Right lobe of liver (tissue), 6 donors: ENCODE measurements at regions not wholly inside any gene's neighbourhood (a gene's known extent, or its start where the extent isn't known, plus 50 kb on each side); places are given as distances from the start of the nearest gene placed in this dataset.
A peak's percentile ranks its signal among the peaks of the same experiment; 100 is the strongest.

Experiments
- ATAC-seq, 4 donors: fragments of 200-7000 bp; cut with Tn5 transposase; one replicate each; pipeline ENCODE4 v1.9.1; 2020; ENCODE audit warnings: mild to moderate bottlenecking in 4 of 4, moderate library complexity in 4 of 4
- DNase-seq, 3 donors: peaks; one replicate each; pipeline ENCODE4 v3.0.0-alpha.2; 2020
- H3K27ac ChIP-seq, 3 donors: fragments of 200-600 bp; one replicate each; pipeline ENCODE4 v1.8.0; 2022
- H3K27me3 ChIP-seq, 2 donors: fragments of 200-600 bp; one replicate each; pipeline ENCODE4 v1.8.0; 2022
- H3K36me3 ChIP-seq, 4 donors: fragments of 200-600 bp; sonication (generic) in 1 of 4; one replicate each; pipeline versions ENCODE4 v1.5.1 to v1.8.0; 2017 to 2022; ENCODE audit warnings: control low read depth in 1 of 4
- H3K4me1 ChIP-seq, 4 donors: fragments of 200-600 bp; sonication (generic) in 1 of 4; one replicate each; pipeline versions ENCODE4 v1.5.1 to v1.8.0; 2017 to 2022; ENCODE audit warnings: control low read depth in 1 of 4
- H3K4me3 ChIP-seq, 3 donors: fragments of 200-600 bp; one replicate each; pipeline ENCODE4 v1.8.0; 2022
- H3K9me3 ChIP-seq, 4 donors: fragments of 200-600 bp; sonication (generic) in 1 of 4; one replicate each; pipeline versions ENCODE4 v1.5.1 to v1.8.0; 2017 to 2022; ENCODE audit warnings: control low read depth in 1 of 4
- POLR2A ChIP-seq: fragments of 450-650 bp; IDR thresholded peaks from one replicate; pipeline ENCODE4 v1.6.1; 2017; ENCODE audit warnings: antibody characterized with exemption, mild to moderate bottlenecking
- WGBS: methylation state at CpG from one replicate; pipeline ENCODE4 v1.1.6; 2018; ENCODE audit warnings: low coverage, low lambda C conversion rate; ENCODE audit not compliant: insufficient coverage; ENCODE audit errors: missing lambda C conversion rate; 5-methylcytosine and 5-hydroxymethylcytosine counted together
- intact Hi-C, 2 donors: fragments of 100-400 bp; cut with DNase I; formaldehyde crosslinking; loops; one replicate each; pipeline versions ENCODE4 v1.11.2 to v1.14.1; 2022
- TF ChIP-seq, protein P1 (sequence below), 4 donors: fragments of 200-600 bp in 3 of 4; fragments of 450-650 bp in 1 of 4; IDR thresholded peaks; one replicate each; pipeline versions ENCODE4 v1.5.1 to v1.8.0; 2016 to 2022; ENCODE audit warnings: antibody characterized with exemption in 4 of 4, mild to moderate bottlenecking in 2 of 4
- donor health status: DM: no; HTN: yes; CAD: no.
- donor health status: DM: no; HTN: no; CAD: no.
- donor health status: DM: no; HTN: no; CAD: no.
- donor health status: DM: no; HTN: yes; CAD: no.
- donor health status: DM: no; HTN: yes; CAD: no.

DNA sequence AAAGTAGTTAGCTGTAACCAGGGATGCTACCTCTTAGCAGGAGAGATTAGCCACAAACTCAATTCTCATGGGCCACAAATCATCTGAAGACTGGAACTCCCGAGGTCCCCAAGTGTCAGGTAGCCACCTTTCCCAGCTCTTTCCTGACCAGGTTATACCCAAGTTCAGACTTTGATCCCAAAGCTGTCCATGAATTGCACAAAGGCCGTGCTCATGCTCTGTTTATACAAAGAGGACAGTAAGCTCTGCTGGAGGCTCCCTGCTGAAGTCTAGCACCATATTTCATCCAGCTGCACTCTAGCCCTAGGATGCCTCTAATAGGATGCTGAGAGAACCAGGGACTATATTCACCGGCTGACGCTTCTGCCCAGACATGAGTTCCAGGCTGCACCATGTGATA is 271.0 kb upstream of the ADAMTSL1 start:
- Histone ChIP-seq H3K27me3 (peaks cover 0 to 3% of the 10 kb centered on the region in 2 donors), H3K9me3 (no peaks in the 10 kb centered on the region), H3K4me1 (peaks cover 0 to 10% (median 3%) of the 10 kb centered on the region in 4 donors), H3K27ac (no peak overlapping the region), H3K4me3 (no peak overlapping the region), H3K36me3 (no peaks in the 10 kb centered on the region)
- DNase-seq (no peak), ATAC-seq (peak in 3 of 4 donors; percentile 20 to 71 (median 57))
- no peak for TF ChIP-seq POLR2A
- TF ChIP-seq, protein P1, sequence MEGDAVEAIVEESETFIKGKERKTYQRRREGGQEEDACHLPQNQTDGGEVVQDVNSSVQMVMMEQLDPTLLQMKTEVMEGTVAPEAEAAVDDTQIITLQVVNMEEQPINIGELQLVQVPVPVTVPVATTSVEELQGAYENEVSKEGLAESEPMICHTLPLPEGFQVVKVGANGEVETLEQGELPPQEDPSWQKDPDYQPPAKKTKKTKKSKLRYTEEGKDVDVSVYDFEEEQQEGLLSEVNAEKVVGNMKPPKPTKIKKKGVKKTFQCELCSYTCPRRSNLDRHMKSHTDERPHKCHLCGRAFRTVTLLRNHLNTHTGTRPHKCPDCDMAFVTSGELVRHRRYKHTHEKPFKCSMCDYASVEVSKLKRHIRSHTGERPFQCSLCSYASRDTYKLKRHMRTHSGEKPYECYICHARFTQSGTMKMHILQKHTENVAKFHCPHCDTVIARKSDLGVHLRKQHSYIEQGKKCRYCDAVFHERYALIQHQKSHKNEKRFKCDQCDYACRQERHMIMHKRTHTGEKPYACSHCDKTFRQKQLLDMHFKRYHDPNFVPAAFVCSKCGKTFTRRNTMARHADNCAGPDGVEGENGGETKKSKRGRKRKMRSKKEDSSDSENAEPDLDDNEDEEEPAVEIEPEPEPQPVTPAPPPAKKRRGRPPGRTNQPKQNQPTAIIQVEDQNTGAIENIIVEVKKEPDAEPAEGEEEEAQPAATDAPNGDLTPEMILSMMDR (IDR thresholded peaks at IDR 0.05): no peak
- WGBS: 49% methylated on average over 3 of the region's 4 CpGs
- intact Hi-C loops: no loop called here

DNA sequence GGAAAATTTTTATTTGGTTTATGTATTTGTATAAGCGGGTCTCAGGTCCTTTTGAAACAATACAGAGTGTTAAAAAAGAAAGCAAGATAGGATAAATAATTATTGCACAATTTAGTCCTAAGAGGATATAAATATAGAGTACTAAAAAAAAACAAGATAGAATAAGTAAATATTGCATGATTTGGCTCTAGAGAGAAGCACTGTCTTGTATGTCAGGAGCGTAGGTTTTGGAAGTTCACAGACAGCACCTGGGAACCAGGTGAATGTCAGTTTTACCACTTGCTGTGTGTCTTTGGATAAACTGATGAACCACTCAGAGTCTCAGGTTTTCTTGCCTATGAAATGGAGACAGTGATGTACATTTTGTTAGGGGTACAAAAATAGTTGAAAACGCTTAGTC is 266.2 kb upstream of the ADAMTSL1 start:
- 45% methylated on average over 3 of the region's 3 CpGs for WGBS
- TF ChIP-seq POLR2A: no peak
- TF ChIP-seq, protein P1 (IDR thresholded peaks at IDR 0.05): no peak
- Histone ChIP-seq H3K36me3 (no peaks in the 10 kb centered on the region), H3K27me3 (peaks cover 0 to 3% of the 10 kb centered on the region in 2 donors), H3K4me1 (peaks cover 0 to 22% (median 3%) of the 10 kb centered on the region in 4 donors), H3K9me3 (no peaks in the 10 kb centered on the region), H3K4me3 (peak overlapping the region in 1 of 3 donors; percentile 11), H3K27ac (peak overlapping the region in 1 of 3 donors; percentile 51)
- intact Hi-C loops: loop anchor here in 1 of 2 donors (5.0 kb wide), 1 partner anchor 395 kb away; no protein-coding TSS in a partner anchor
- ATAC-seq (peak; percentile 58 to 77 (median 74)), DNase-seq (no peak)

DNA sequence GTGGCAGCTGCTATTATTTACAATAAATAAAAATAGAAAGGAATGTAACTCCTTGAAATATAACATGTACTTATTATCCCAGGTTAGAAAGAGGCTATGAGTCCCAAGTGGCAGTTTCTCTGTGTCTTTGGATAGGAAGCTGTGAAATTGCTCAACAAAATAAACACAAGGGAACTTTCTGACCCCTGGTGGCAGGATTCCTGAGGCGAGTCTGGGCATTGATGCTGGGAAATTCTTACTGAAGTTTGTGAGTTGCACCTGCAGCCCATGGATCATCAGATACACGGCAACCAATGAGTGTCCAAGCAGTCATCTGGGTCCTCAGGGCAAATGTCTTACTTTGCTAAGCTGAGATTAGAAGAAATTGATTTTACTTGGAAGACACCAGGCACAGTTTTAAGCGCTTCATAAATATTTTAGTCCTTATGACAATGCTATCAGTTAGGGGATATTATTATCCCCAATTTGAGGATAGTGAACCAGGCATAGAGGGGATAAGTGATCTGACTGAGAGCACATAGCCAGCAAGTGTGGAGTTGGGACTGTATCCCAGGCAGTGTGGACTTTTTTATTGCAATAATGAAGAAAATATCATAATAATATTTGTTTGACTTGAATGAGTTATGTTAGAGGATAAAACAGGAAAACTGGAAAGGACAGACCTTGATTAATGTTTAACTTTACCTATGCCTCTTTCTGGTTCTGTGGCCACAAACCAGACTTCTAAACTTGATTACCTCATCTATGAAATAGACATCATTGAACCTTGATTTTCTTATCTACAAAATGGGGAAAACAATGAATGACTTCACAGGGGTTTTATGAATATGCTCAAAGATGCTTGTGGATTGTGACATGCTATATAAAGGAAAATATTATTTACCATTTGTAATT is 265.5 kb upstream of the ADAMTSL1 start:
- WGBS: 23% methylated on average over 3 of the region's 3 CpGs
- intact Hi-C loops: loop anchor here in 1 of 2 donors (5.0 kb wide), 1 partner anchor 396 kb away; no protein-coding TSS in a partner anchor
- Histone ChIP-seq H3K36me3 (no peaks in the 10 kb centered on the region), H3K27me3 (peaks cover 0 to 3% of the 10 kb centered on the region in 2 donors), H3K4me1 (peaks cover 0 to 22% (median 3%) of the 10 kb centered on the region in 4 donors), H3K4me3 (peak overlapping the region in 1 of 3 donors; percentile 11), H3K9me3 (no peaks in the 10 kb centered on the region), H3K27ac (peak overlapping the region in 1 of 3 donors; percentile 51)
- no peak for TF ChIP-seq POLR2A
- TF ChIP-seq, protein P1 (IDR thresholded peaks at IDR 0.05): peak; percentile 46 to 60 (median 51)
- peak; percentile 30 to 66 (median 62) for DNase-seq
- peak; percentile 84 to 93 (median 90) for ATAC-seq

DNA sequence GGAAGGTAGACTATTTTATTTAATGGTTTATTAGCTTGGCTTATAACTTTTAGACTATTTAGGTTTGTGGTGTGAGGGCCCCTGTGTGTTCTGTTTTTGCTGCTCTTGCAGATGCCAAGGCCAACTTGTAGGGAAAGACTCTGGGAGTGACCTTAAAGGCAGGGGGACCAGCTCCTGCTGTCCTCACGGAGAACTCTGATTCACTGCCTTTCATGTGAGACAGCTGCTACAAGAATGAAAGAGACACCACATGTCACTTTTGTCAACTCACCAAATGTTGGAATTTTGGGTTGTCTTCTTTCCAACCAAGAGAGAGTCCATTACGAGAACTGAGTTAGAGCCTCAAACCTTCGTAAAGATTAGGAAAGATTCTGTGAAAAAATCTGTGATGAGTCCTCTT is 258.3 kb upstream of the ADAMTSL1 start:
- no peak for ATAC-seq
- Histone ChIP-seq H3K36me3 (no peaks in the 10 kb centered on the region), H3K4me1 (no peaks in the 10 kb centered on the region), H3K4me3 (no peak overlapping the region), H3K9me3 (no peaks in the 10 kb centered on the region), H3K27ac (no peak overlapping the region), H3K27me3 (no peaks in the 10 kb centered on the region)
- intact Hi-C loops: loop anchor here in 1 of 2 donors (10.0 kb wide), 1 partner anchor 411 kb away; no protein-coding TSS in a partner anchor
- DNase-seq: no peak
- 76% methylated on average over 2 of the region's 3 CpGs for WGBS
- no peak for TF ChIP-seq POLR2A

DNA sequence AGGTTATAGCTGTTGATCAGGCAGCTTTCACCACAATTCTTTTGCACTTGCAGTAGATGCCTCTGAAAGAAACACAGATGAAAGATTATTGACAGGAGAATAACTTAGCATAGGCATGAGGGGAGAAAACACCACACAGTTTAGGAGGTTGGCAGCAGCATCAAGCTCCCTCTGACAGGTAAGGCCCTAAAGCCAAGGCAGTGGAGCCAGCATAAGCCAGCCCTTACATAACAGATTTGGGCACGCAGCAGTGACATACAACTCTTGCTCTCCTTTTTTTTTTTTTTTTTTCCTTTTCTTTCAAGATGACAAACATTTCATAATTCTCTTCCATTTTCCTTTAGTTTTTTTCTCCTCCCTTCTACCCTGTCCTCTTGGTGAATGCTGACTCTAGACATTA is 257.6 kb upstream of the ADAMTSL1 start:
- DNase-seq (no peak), ATAC-seq (no peak)
- H3K36me3 ChIP-seq: no peaks in the 10 kb centered on the region
- H3K9me3 ChIP-seq: no peaks in the 10 kb centered on the region
- intact Hi-C loops: loop anchor here in 1 of 2 donors (10.0 kb wide), 1 partner anchor 412 kb away; no protein-coding TSS in a partner anchor
- H3K4me3 ChIP-seq: no peak overlapping the region
- WGBS: no CpG with 5 or more reads among the region's 1 CpG
- H3K27me3 ChIP-seq: no peaks in the 10 kb centered on the region
- no peak overlapping the region for H3K27ac ChIP-seq
- no peaks in the 10 kb centered on the region for H3K4me1 ChIP-seq
- no peak for TF ChIP-seq POLR2A
- TF ChIP-seq, protein P1 (IDR thresholded peaks at IDR 0.05): no peak
